ENCODE measurements at regions not wholly inside any gene's neighbourhood (a gene's known extent, or its start where the extent isn't known, plus 50 kb on each side); places are given as distances from the start of the nearest gene placed in this dataset.

GRCh38 chr5:92822183-92822582 is 758.8 kb downstream of the NR2F1-AS1 start:
- DNase-seq (ENCODE audit: insufficient read length, low spot score, missing footprints): no peak
- H3K4me1 ChIP-seq (ENCODE audit: insufficient read depth, low read length): no peaks in the 10 kb centered on the region
- no peak for TF ChIP-seq CTCF (IDR thresholded peaks at IDR 0.05; ENCODE audit: extremely low read depth, low read depth, low read length)

GRCh38 chr5:92809855-92810465 is 771.1 kb downstream of the NR2F1-AS1 start:
- TF ChIP-seq CTCF (IDR thresholded peaks at IDR 0.05; ENCODE audit: extremely low read depth, low read depth, low read length): no peak
- H3K4me2 ChIP-seq (ENCODE audit: insufficient read depth, low read length): no peak overlapping the region
- H3K4me1 ChIP-seq (ENCODE audit: insufficient read depth, low read length): no peaks in the 10 kb centered on the region
- H3K27ac ChIP-seq (ENCODE audit: low read depth, low read length): no peak overlapping the region
- no peaks in the 10 kb centered on the region for H4K20me1 ChIP-seq (ENCODE audit: insufficient read depth, low read length)
- H3K9me3 ChIP-seq (ENCODE audit: low read depth, low read length): no peaks in the 10 kb centered on the region
- H3K36me3 ChIP-seq (ENCODE audit: insufficient read depth, low read length): no peaks in the 10 kb centered on the region
- no peaks in the 10 kb centered on the region for H3K79me2 ChIP-seq (ENCODE audit: insufficient read depth, low read length)
- no peaks in the 10 kb centered on the region for H3K27me3 ChIP-seq (ENCODE audit: insufficient read depth, low read length)
- no peak for DNase-seq (ENCODE audit: insufficient read length, low spot score, missing footprints)
- H3K4me3 ChIP-seq (ENCODE audit: insufficient read depth, low read length): no peak overlapping the region
- H2AFZ ChIP-seq (ENCODE audit: low read length): no peak overlapping the region

More at GRCh38 chr5:92822183-92822582, 758.8 kb downstream of the NR2F1-AS1 start:
- Histone ChIP-seq H3K79me2 (ENCODE audit: insufficient read depth, low read length) (no peaks in the 10 kb centered on the region), H2AFZ (ENCODE audit: low read length) (no peak overlapping the region), H3K9me3 (ENCODE audit: low read depth, low read length) (no peaks in the 10 kb centered on the region), H4K20me1 (ENCODE audit: insufficient read depth, low read length) (no peaks in the 10 kb centered on the region), H3K4me2 (ENCODE audit: insufficient read depth, low read length) (no peak overlapping the region), H3K27me3 (ENCODE audit: insufficient read depth, low read length) (no peaks in the 10 kb centered on the region), H3K4me3 (ENCODE audit: insufficient read depth, low read length) (no peak overlapping the region), H3K27ac (ENCODE audit: low read depth, low read length) (no peak overlapping the region), H3K36me3 (ENCODE audit: insufficient read depth, low read length) (no peaks in the 10 kb centered on the region)

GRCh38 chr5:92808474-92808873 is 772.5 kb downstream of the NR2F1-AS1 start:
- Histone ChIP-seq H3K27ac (ENCODE audit: low read depth, low read length) (no peak overlapping the region), H3K9me3 (ENCODE audit: low read depth, low read length) (no peaks in the 10 kb centered on the region)

GRCh38 chr5:92807085-92807484 is 773.9 kb downstream of the NR2F1-AS1 start:
- H3K4me2 ChIP-seq (ENCODE audit: insufficient read depth, low read length): no peak overlapping the region
- H3K27me3 ChIP-seq (ENCODE audit: insufficient read depth, low read length): no peaks in the 10 kb centered on the region
- no peaks in the 10 kb centered on the region for H3K4me1 ChIP-seq (ENCODE audit: insufficient read depth, low read length)
- H3K4me3 ChIP-seq (ENCODE audit: insufficient read depth, low read length): no peak overlapping the region
- no peaks in the 10 kb centered on the region for H3K36me3 ChIP-seq (ENCODE audit: insufficient read depth, low read length)
- no peak overlapping the region for H3K27ac ChIP-seq (ENCODE audit: low read depth, low read length)
- no peak for TF ChIP-seq CTCF (IDR thresholded peaks at IDR 0.05; ENCODE audit: extremely low read depth, low read depth, low read length)
- no peak for DNase-seq (ENCODE audit: insufficient read length, low spot score, missing footprints)
- H3K79me2 ChIP-seq (ENCODE audit: insufficient read depth, low read length): no peaks in the 10 kb centered on the region
- H4K20me1 ChIP-seq (ENCODE audit: insufficient read depth, low read length): no peaks in the 10 kb centered on the region
- H3K9me3 ChIP-seq (ENCODE audit: low read depth, low read length): no peaks in the 10 kb centered on the region
- no peak overlapping the region for H2AFZ ChIP-seq (ENCODE audit: low read length)

More at GRCh38 chr5:92808474-92808873, 772.5 kb downstream of the NR2F1-AS1 start:
- no peaks in the 10 kb centered on the region for H3K27me3 ChIP-seq (ENCODE audit: insufficient read depth, low read length)
- H3K36me3 ChIP-seq (ENCODE audit: insufficient read depth, low read length): no peaks in the 10 kb centered on the region
- no peak overlapping the region for H3K4me3 ChIP-seq (ENCODE audit: insufficient read depth, low read length)
- H3K4me1 ChIP-seq (ENCODE audit: insufficient read depth, low read length): no peaks in the 10 kb centered on the region
- no peaks in the 10 kb centered on the region for H3K79me2 ChIP-seq (ENCODE audit: insufficient read depth, low read length)
- no peaks in the 10 kb centered on the region for H4K20me1 ChIP-seq (ENCODE audit: insufficient read depth, low read length)
- TF ChIP-seq CTCF (IDR thresholded peaks at IDR 0.05; ENCODE audit: extremely low read depth, low read depth, low read length): no peak
- H3K4me2 ChIP-seq (ENCODE audit: insufficient read depth, low read length): no peak overlapping the region
- no peak overlapping the region for H2AFZ ChIP-seq (ENCODE audit: low read length)
- no peak for DNase-seq (ENCODE audit: insufficient read length, low spot score, missing footprints)
